ENCODE measurements at regions not wholly inside any gene's neighbourhood (a gene's known extent, or its start where the extent isn't known, plus 50 kb on each side); places are given as distances from the start of the nearest gene placed in this dataset.

DNA sequence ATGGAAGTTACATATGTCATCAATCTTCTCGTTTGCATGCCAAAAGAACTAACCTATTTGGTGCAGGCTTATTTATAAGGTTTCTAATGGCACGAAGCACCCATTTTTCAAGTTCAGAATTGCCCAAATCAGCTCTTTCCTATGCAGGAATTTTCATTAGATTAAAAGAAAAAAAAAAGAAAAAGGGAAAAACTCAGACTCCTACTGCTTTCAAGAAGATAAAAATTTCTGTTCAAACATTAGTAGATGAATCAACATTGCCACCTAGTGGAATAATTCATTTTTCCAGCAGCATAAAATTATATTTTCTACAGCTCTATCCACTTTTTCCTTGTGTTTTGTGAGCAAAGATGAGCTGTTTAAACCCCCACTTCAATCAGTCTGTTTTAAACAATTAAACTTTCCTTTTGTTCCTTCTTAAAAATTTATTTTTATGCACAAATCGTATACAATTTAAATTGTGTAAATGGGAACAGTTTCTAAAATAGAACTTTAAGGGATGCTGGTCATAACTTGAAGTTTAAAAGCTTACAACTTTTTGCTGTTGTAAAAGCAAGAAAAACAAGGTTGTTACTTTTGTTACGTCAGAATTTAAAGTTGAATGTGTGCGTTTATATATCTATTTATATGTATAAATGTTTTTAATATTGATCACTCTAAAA lies 309.9 kb downstream of the ARAP2 start:
- Mint-ChIP-seq H3K27me3 (ENCODE audit: insufficient read depth, low read depth) (no peaks in the 10 kb centered on the region), H3K4me1 (peaks cover 5% of the 10 kb centered on the region), H3K9me3 (no peaks in the 10 kb centered on the region), H3K36me3 (no peaks in the 10 kb centered on the region), H3K27ac (no peak overlapping the region), H3K4me3 (no peak overlapping the region)
- Histone ChIP-seq H3K36me3 (no peaks in the 10 kb centered on the region), H3K4me3 (no peak overlapping the region), H3F3A (ENCODE audit: low read depth) (no peaks in the 10 kb centered on the region), H4K20me1 (ENCODE audit: low read depth) (no peaks in the 10 kb centered on the region), H3K27me3 (no peaks in the 10 kb centered on the region), H3K27ac (no peak overlapping the region), H3K79me2 (ENCODE audit: low read depth) (no peaks in the 10 kb centered on the region), H3K4me2 (no peak overlapping the region), H3K9ac (no peak overlapping the region), H3K4me1 (no peaks in the 10 kb centered on the region), H3K9me3 (ENCODE audit: low read depth) (no peaks in the 10 kb centered on the region), H2AFZ (replicated peaks) (peak overlapping the region; percentile 22)
- TF ChIP-seq, protein P1, sequence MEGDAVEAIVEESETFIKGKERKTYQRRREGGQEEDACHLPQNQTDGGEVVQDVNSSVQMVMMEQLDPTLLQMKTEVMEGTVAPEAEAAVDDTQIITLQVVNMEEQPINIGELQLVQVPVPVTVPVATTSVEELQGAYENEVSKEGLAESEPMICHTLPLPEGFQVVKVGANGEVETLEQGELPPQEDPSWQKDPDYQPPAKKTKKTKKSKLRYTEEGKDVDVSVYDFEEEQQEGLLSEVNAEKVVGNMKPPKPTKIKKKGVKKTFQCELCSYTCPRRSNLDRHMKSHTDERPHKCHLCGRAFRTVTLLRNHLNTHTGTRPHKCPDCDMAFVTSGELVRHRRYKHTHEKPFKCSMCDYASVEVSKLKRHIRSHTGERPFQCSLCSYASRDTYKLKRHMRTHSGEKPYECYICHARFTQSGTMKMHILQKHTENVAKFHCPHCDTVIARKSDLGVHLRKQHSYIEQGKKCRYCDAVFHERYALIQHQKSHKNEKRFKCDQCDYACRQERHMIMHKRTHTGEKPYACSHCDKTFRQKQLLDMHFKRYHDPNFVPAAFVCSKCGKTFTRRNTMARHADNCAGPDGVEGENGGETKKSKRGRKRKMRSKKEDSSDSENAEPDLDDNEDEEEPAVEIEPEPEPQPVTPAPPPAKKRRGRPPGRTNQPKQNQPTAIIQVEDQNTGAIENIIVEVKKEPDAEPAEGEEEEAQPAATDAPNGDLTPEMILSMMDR (IDR thresholded peaks at IDR 0.05): peak; percentile 73
- no peak for TF ChIP-seq EZH2 (IDR thresholded peaks at IDR 0.05)
- DNase-seq (ENCODE audit: low spot score): peak; percentile 21

DNA sequence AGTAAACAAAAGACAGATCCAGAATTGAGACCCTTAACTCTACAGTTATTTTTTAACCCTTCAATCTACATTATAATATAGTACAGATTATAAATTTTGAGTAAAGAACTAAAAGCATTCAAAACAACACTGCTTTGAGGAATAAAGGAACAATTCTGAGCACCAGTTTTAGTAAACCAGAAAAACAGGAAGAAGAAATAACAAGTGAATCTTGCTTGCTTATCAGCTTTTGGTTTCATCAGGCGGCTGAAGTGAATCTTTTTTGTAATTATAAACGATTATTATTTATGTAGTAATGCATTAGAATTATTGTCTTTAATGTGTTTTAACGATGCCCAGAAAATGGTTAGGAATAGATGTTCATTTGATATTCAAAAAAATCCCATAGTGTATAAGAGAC lies 305.4 kb downstream of the ARAP2 start:
- H3K4me3 Mint-ChIP-seq: no peak overlapping the region
- H3K27ac ChIP-seq: no peak overlapping the region

DNA sequence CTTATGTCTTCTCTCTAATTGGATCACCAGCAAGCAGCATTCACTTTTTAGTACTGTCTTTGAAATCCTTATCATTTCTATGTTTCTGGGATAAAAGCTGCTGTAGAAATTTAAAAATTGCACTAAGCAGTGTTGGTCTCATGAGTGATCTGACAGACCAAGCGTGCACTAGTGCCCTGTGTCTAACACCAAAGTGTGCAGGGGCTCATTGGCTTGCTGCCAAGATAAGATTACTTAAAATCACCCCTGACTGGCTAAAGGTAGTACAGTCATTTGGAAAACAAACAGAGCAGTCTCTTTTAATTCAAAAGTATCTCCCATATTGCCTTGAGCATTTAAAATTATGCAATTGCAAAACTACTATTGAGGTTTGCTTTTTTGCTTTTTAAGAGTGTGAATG lies 304.6 kb downstream of the ARAP2 start:
- H3K36me3 ChIP-seq: no peaks in the 10 kb centered on the region
- H3K27ac Mint-ChIP-seq: no peak overlapping the region
- no peak overlapping the region for H3K4me2 ChIP-seq
- no peak overlapping the region for H3K9ac ChIP-seq
- peaks cover under 1% of the 10 kb centered on the region for H3K4me1 Mint-ChIP-seq
- no peaks in the 10 kb centered on the region for H3K36me3 Mint-ChIP-seq
- H3K4me3 ChIP-seq: no peak overlapping the region
- no peaks in the 10 kb centered on the region for H3K27me3 Mint-ChIP-seq (ENCODE audit: insufficient read depth, low read depth)
- no peaks in the 10 kb centered on the region for H3K79me2 ChIP-seq (ENCODE audit: low read depth)
- no peak for DNase-seq (ENCODE audit: low spot score)
- TF ChIP-seq EZH2phosphoT487 (IDR thresholded peaks at IDR 0.05) (no peak), EZH2 (IDR thresholded peaks at IDR 0.05) (no peak)
- TF ChIP-seq, protein P1 (IDR thresholded peaks at IDR 0.05): no peak
- H3K27me3 ChIP-seq: no peaks in the 10 kb centered on the region
- no peaks in the 10 kb centered on the region for H3K4me1 ChIP-seq
- H3K27ac ChIP-seq: no peak overlapping the region
- no peaks in the 10 kb centered on the region for H3K9me3 ChIP-seq (ENCODE audit: low read depth)
- no peaks in the 10 kb centered on the region for H3F3A ChIP-seq (ENCODE audit: low read depth)
- no peaks in the 10 kb centered on the region for H4K20me1 ChIP-seq (ENCODE audit: low read depth)
- no peaks in the 10 kb centered on the region for H3K9me3 Mint-ChIP-seq
- H2AFZ ChIP-seq (replicated peaks): no peak overlapping the region
- H3K4me3 Mint-ChIP-seq: no peak overlapping the region

More for the DNA sequence above, 305.4 kb downstream of the ARAP2 start:
- Histone ChIP-seq H3K79me2 (ENCODE audit: low read depth) (no peaks in the 10 kb centered on the region), H3K4me1 (no peaks in the 10 kb centered on the region), H3K9me3 (ENCODE audit: low read depth) (no peaks in the 10 kb centered on the region), H3F3A (ENCODE audit: low read depth) (no peaks in the 10 kb centered on the region), H4K20me1 (ENCODE audit: low read depth) (no peaks in the 10 kb centered on the region), H3K4me2 (no peak overlapping the region), H3K4me3 (no peak overlapping the region), H2AFZ (replicated peaks) (no peak overlapping the region), H3K36me3 (no peaks in the 10 kb centered on the region), H3K9ac (no peak overlapping the region), H3K27me3 (no peaks in the 10 kb centered on the region)
- DNase-seq (ENCODE audit: low spot score): no peak
- TF ChIP-seq EZH2phosphoT487 (IDR thresholded peaks at IDR 0.05): no peak
- no peak for TF ChIP-seq EZH2 (IDR thresholded peaks at IDR 0.05)
- TF ChIP-seq, protein P1 (IDR thresholded peaks at IDR 0.05): no peak
- no peaks in the 10 kb centered on the region for H3K27me3 Mint-ChIP-seq (ENCODE audit: insufficient read depth, low read depth)
- H3K9me3 Mint-ChIP-seq: no peaks in the 10 kb centered on the region
- H3K4me1 Mint-ChIP-seq: peaks cover 4% of the 10 kb centered on the region
- no peaks in the 10 kb centered on the region for H3K36me3 Mint-ChIP-seq
- no peak overlapping the region for H3K27ac Mint-ChIP-seq

All from neural progenitor cell (in vitro differentiated cells).